ENCODE measurements at regions not wholly inside any gene's neighbourhood (a gene's known extent, or its start where the extent isn't known, plus 50 kb on each side); places are given as distances from the start of the nearest gene placed in this dataset.
A peak's percentile ranks its signal among the peaks of the same experiment; 100 is the strongest.

GRCh38 chr4:10178763-10179162 lies 62.2 kb upstream of the WDR1 start:
- DNase-seq = no peak

DNA sequence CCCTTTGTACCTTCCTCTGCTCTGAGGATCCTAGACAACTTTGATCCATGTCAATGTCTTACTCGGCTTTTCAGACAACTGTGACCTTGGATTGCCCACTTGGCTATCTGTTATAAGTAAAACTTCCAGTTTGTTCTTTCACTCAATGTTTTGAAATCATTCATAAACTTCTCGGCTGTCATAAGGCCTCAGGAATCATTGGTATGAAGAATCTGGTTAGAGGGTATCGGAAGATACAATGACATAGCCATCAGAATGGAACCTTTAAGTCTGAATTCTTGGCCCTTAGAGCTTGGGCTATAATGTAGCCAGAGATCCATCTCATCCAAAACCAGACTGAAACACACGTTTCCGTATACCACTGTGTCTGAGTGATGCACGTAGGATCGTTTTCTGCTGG lies 59.0 kb upstream of the WDR1 start:
- DNase-seq = no peak

DNA sequence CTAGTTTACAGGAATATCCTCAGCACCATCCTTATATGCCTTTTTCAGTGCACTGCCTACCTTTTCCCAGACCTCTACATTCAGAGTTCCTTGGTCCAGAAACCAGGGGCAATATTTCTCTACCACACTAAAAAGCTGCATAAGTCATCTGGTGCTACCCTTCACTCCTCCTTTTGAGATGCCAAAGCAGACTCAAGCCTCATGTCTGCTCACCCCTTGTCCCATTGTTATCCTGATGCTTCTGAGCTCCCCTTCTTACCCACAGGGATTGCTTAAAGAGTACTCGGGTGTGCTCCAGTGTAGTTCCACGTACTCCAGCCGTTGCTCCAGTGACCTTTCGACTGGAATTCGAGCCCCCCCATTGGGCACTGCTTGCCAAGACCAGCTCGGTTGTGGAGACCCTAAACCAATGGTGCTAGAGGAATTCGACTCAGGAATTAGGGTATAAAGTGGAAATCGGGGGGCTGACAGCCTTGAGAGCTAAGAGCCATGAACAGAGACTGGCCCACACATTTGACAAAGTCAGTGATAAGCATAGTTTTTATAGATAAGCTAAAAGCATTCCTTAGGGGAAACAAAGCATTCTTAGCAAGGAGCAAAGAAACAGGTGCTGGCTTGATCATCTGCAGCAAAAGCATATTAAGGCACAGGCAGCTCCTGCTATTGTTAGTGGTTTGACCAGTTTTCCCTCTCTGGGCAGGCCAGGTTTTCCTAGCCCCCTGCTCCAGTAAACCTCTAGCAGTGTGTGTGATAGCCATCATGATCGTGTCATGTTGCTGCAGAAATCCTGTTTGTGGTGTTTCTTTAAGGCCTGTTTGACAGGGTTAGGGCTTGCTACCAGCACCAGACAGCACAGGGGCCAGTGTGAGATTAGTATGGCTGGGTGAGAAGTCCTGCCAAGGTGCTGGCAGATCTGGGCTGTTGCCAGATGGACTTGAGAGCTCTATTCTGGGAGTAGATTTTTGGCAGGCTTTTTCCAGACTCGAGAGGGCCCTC lies 57.5 kb upstream of the WDR1 start:
- DNase-seq = peak; percentile 31 to 43

GRCh38 chr4:10173037-10173753 lies 56.6 kb upstream of the WDR1 start:
- DNase-seq = peak in 1 of 2 donors; percentile 31

DNA sequence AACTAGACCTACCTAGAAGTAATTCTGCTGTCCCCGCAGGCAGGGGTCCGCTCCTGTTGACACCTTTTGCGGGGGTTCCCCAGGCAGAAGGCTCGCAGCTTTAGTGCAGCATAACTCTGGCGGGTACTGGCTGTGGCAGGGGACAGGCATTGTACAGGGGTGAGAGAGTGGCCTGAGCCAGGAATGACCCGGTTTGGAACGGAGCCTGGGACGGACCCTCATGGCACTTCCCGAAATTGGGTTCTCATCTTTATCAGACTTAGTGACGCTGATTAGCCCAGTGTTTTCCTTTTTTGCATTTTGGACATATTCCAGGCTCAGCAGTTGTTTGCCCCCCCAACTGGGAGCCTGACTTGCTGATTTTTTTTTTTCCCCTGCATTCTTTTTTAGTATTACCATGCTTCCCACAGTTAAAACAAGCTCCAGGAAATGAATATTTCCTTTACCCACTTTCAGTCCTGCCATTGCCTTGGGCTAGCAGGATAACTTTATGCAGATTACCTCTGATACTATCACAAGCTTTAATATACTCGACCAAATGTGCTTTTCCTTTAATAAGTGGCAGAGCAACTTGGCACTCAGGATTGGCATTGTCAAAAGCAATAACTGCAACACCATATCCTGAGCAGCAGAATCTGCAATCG lies 55.8 kb upstream of the WDR1 start:
- no peak for DNase-seq

DNA sequence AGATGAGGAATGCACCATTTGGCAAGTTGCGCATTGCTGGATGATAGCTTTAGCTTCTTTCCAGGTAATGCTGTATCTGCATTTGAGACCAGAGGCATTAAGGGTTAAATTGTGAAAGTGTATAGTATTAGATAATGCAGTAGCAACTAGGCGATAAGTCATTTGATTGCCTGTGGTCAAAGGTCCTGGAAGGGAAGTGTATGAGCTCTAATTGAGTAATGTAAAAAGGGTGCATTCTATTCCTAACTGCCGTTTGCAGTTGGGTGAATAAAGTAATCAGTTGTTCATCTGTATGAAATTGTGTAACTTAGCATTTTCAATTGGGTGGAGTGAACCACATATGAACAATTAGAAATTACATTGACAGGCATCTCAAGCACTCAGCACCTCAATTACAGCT lies 54.5 kb upstream of the WDR1 start:
- DNase-seq = no peak

DNA sequence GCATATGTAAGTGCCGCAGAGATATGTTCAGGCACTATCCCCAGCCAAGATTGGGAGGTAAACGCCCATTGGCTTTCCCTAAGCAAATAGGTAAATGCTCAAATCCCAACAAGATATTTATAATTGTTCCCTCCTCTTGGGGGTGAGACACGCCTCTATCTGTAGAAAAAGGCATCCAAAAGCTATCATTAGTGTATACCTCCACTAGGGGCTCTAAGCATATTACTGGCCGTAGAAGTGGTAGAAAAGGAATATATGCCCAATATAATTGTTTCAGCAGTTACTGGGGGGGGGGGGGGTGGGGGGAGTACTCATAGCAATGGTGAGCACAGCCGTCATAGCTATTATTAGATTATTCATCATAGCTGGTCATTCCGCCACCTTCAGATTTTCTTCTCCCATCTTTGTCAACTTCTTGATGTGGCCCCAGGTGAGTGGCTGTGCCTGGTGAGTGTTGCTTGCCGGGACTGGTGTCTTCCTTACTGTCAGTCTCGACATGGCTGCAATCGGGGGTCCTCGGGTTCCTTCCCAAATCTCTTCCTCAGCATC lies 53.3 kb upstream of the WDR1 start:
- no peak for DNase-seq

DNA sequence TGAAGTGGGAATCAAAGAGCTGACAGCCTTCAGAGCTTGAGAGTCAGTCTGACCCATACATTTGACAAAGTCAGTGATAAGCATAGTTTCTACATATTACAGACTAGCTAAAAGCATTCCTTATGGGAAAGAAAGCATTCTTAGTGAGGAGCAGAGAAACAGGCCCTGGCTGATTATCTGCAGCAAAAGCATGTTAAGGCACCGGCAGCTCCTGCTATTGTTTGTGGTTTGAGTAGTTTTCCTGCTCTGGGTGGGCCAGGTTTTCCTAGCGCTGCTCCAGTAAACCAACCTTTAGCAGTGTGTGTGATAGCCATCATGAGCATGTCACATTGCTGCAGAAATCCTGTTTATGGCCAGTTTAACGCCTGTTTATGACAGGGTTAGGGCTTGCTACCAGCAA lies 51.6 kb upstream of the WDR1 start:
- DNase-seq = no peak

- no peak for DNase-seq
These were observed 50.6 kb upstream of the WDR1 start for GRCh38 chr4:10167201-10167600.

Data from right lung (tissue), 2 donors.